CD4-positive, alpha-beta memory T cell (primary cell): ENCODE measurements at regions not wholly inside any gene's neighbourhood (a gene's known extent, or its start where the extent isn't known, plus 50 kb on each side); places are given as distances from the start of the nearest gene placed in this dataset.

Source experiments
- CTCF ChIA-PET: fragments of 350-600 bp; sonication (Branson Sonifier 250); formaldehyde crosslinking; loops from one replicate; lab custom pipeline; 2021; ENCODE audit warnings: inconsistent platforms; ENCODE audit not compliant: partially characterized antibody; lab: Charles Lee
- POLR2A ChIA-PET: fragments of 350-600 bp; sonication (Branson Sonifier 250); formaldehyde crosslinking; loops from one replicate; lab custom pipeline; 2021; ENCODE audit not compliant: partially characterized antibody; lab: Charles Lee
- DNase-seq, 5 donors: peaks; one replicate each; pipeline versions ENCODE4 v3.0.0 to v3.0.0-alpha.2; 2020 to 2022; ENCODE audit warnings: mixed read lengths in 1 of 5
- H3K27ac ChIP-seq: one replicate; pipeline ENCODE4 v1.7.0; 2013; ENCODE audit warnings: low read depth, low read length
- H3K27me3 ChIP-seq: 2 replicates; pipeline ENCODE4 v1.7.0; 2013; ENCODE audit warnings: mild to moderate bottlenecking, low read length, moderate library complexity; ENCODE audit not compliant: insufficient read depth
- H3K36me3 ChIP-seq: 2 replicates; pipeline ENCODE4 v1.7.0; 2013; ENCODE audit warnings: mild to moderate bottlenecking, low read length, moderate library complexity; ENCODE audit not compliant: insufficient read depth
- H3K4me1 ChIP-seq: 2 replicates; pipeline ENCODE4 v1.7.0; 2013; ENCODE audit warnings: mild to moderate bottlenecking, low read length, moderate library complexity; ENCODE audit not compliant: insufficient read depth
- H3K4me3 ChIP-seq, 2 donors: one replicate each; pipeline ENCODE4 v1.7.0; 2013; ENCODE audit warnings: low read length in 2 of 2, mild to moderate bottlenecking in 1 of 2
- H3K9me3 ChIP-seq, 2 donors: one replicate each; pipeline ENCODE4 v1.7.0; 2013; ENCODE audit warnings: low read length in 2 of 2, control low read depth in 1 of 2; ENCODE audit not compliant: control insufficient read depth in 1 of 2
- H3K27ac Mint-ChIP-seq, 7 donors: one replicate each; pipeline ENCODE4 v1.8.0; 2020 to 2021; ENCODE audit warnings: mixed read lengths in 7 of 7, mild to moderate bottlenecking in 6 of 7, inconsistent platforms in 3 of 7, moderate library complexity in 3 of 7
- H3K27me3 Mint-ChIP-seq, 2 donors: one replicate each; pipeline ENCODE4 v1.8.0; 2020 to 2021; ENCODE audit warnings: mixed read lengths in 2 of 2
- H3K36me3 Mint-ChIP-seq, 2 donors: one replicate each; pipeline ENCODE4 v1.8.0; 2020 to 2021; ENCODE audit warnings: mixed read lengths in 2 of 2, inconsistent platforms in 1 of 2, mild to moderate bottlenecking in 1 of 2
- H3K4me1 Mint-ChIP-seq, 4 donors: one replicate each; pipeline ENCODE4 v1.8.0; 2020 to 2021; ENCODE audit warnings: mixed read lengths in 4 of 4, mild to moderate bottlenecking in 1 of 4
- H3K4me3 Mint-ChIP-seq, 8 donors: one replicate each; pipeline ENCODE4 v1.8.0; 2020 to 2021; ENCODE audit warnings: mixed read lengths in 8 of 8, mild to moderate bottlenecking in 7 of 8, moderate library complexity in 6 of 8, inconsistent platforms in 3 of 8
- H3K9me3 Mint-ChIP-seq, 8 donors: one replicate each; pipeline ENCODE4 v1.8.0; 2020 to 2021; ENCODE audit warnings: mixed read lengths in 8 of 8, mild to moderate bottlenecking in 5 of 8, inconsistent platforms in 3 of 8, moderate library complexity in 1 of 8
- intact Hi-C: fragments of 100-400 bp; cut with micrococcal nuclease; formaldehyde crosslinking; loops from one replicate; pipeline ENCODE4 v1.15.1; 2023

DNA sequence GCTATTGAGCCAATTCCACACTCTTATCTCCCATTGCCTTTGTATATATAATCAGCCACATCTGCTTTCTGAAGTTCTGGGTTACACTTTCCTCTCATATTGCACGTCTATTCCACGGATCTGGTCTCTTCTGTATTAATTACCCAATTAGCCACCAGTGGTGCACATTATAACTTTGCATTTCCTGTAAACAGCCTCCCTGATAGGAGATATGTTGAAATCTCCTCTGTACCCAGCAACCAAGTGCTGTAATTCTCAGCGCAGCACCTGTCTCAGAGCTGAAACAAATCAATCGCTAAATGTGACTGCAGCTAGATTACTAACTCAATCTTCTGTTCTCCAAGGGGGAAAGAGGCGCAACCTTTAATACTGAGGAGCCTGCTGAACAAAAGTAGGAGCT, 326.4 kb downstream of the SLITRK2 start:
- ChIA-PET POLR2A (no interaction called here), CTCF (no interaction called here)
- no peak for DNase-seq
- Histone ChIP-seq H3K4me1 (no peaks in the 10 kb centered on the region), H3K27ac (no peak overlapping the region), H3K9me3 (no peaks in the 10 kb centered on the region), H3K36me3 (no peaks in the 10 kb centered on the region), H3K4me3 (no peak overlapping the region), H3K27me3 (no peaks in the 10 kb centered on the region)
- no peaks in the 10 kb centered on the region for H3K27me3 Mint-ChIP-seq
- H3K4me1 Mint-ChIP-seq, result no peaks in the 10 kb centered on the region
- H3K36me3 Mint-ChIP-seq, result no peaks in the 10 kb centered on the region
- H3K27ac Mint-ChIP-seq, result no peak overlapping the region
- H3K9me3 Mint-ChIP-seq, result peaks cover 0 to 4% (median 0%) of the 10 kb centered on the region in 8 donors
- no peak overlapping the region for H3K4me3 Mint-ChIP-seq
- intact Hi-C loops, result no loop called here

DNA sequence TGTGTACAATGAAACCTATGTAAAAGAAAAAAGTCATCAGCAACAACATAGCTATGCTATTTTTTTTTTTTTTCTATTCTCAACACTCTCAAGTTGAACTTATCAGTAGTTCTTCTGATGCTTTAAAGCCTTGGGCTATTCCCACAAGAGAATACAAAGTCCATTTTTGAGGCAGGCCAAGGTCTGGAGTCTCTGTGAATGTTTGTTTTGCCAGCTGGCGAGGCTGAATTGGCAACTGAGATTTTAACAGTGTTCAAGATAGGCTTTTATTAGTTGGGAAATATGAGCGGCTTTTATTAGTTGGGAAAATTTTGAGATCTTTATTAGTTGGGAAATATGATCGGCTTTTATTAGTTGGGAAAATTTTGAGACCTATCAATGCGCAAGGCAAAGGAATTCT, 336.6 kb downstream of the SLITRK2 start:
- Histone ChIP-seq H3K9me3 (no peaks in the 10 kb centered on the region), H3K27ac (no peak overlapping the region), H3K4me1 (no peaks in the 10 kb centered on the region), H3K4me3 (no peak overlapping the region), H3K27me3 (no peaks in the 10 kb centered on the region), H3K36me3 (no peaks in the 10 kb centered on the region)
- DNase-seq, result no peak
- H3K36me3 Mint-ChIP-seq, result no peaks in the 10 kb centered on the region
- no peak overlapping the region for H3K27ac Mint-ChIP-seq
- ChIA-PET CTCF (no interaction called here), POLR2A (no interaction called here)
- no peaks in the 10 kb centered on the region for H3K27me3 Mint-ChIP-seq
- no peaks in the 10 kb centered on the region for H3K4me1 Mint-ChIP-seq
- no peak overlapping the region for H3K4me3 Mint-ChIP-seq
- intact Hi-C loops, result no loop called here
- H3K9me3 Mint-ChIP-seq, result peaks cover 0 to 2% (median 0%) of the 10 kb centered on the region in 8 donors

DNA sequence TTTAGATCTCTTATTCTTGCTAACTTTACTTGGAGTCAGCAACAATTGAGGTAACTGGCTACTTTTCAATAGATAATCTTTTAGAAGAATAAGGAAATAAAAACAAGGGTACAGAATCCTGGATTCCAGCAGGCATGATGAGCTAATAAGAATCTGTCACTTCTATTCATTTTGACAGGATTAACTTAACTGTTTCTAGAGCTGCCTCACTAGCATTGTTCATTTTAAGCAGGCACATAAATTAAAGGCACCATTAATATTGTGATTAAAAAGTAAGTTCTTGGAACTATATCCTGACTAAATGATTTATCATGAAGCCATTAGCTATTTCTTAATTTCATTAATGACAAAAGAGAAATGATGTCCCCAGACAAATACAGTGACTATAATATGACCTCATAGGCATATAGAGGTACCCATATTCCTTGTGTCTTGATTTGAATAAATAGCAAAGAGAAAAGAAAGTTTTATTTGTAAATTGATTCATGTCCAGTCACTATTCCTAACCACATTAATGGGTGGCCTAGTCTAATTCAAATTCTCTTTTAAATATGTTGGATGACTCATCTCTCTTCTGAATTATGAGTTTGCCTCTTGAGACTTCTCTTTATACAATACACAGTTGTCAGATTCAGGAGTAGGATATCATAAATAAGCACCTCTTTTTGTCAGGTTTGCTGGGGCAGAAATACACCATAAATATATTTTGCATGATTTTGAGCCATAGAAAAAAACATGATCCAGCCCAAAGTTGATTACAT, 343.0 kb downstream of the SLITRK2 start:
- DNase-seq, result no peak
- POLR2A ChIA-PET, result no interaction called here
- H3K4me3 ChIP-seq, result no peak overlapping the region
- no peaks in the 10 kb centered on the region for H3K9me3 ChIP-seq
- H3K27ac ChIP-seq, result no peak overlapping the region
- no peaks in the 10 kb centered on the region for H3K36me3 ChIP-seq
- Mint-ChIP-seq H3K27me3 (no peaks in the 10 kb centered on the region), H3K9me3 (peaks cover 0 to 6% (median 0%) of the 10 kb centered on the region in 8 donors), H3K36me3 (no peaks in the 10 kb centered on the region), H3K4me1 (no peaks in the 10 kb centered on the region), H3K4me3 (no peak overlapping the region), H3K27ac (no peak overlapping the region)
- CTCF ChIA-PET, result no interaction called here
- H3K27me3 ChIP-seq, result no peaks in the 10 kb centered on the region
- H3K4me1 ChIP-seq, result no peaks in the 10 kb centered on the region
- intact Hi-C loops, result no loop called here

DNA sequence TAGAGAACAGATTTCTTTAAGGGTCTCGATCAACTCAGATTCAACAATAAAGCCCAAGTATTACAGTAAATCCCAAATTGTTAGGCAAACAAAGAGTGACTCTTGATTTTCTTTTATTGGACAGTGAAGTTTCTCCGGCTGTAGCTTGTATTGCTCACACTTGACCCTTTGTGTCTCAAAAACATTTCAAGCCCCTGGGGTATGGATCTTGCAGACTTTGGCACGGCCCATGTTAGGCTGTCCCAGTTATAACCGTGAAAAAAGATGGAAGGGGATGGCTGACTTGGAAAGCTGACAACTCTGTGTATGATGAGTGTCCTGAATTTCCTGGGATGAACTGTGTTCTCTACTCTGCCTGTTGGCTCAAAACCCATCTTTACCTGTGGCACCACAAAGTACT, 356.1 kb downstream of the SLITRK2 start:
- H3K27me3 ChIP-seq, result no peaks in the 10 kb centered on the region
- Mint-ChIP-seq H3K4me1 (no peaks in the 10 kb centered on the region), H3K27me3 (no peaks in the 10 kb centered on the region), H3K4me3 (no peak overlapping the region), H3K36me3 (no peaks in the 10 kb centered on the region), H3K27ac (no peak overlapping the region), H3K9me3 (peaks cover 0 to 4% (median 0%) of the 10 kb centered on the region in 8 donors)
- H3K9me3 ChIP-seq, result no peaks in the 10 kb centered on the region
- H3K4me3 ChIP-seq, result no peak overlapping the region
- intact Hi-C loops, result no loop called here
- H3K27ac ChIP-seq, result no peak overlapping the region
- H3K36me3 ChIP-seq, result no peaks in the 10 kb centered on the region
- CTCF ChIA-PET, result no interaction called here
- H3K4me1 ChIP-seq, result no peaks in the 10 kb centered on the region
- no peak for DNase-seq
- POLR2A ChIA-PET, result no interaction called here

DNA sequence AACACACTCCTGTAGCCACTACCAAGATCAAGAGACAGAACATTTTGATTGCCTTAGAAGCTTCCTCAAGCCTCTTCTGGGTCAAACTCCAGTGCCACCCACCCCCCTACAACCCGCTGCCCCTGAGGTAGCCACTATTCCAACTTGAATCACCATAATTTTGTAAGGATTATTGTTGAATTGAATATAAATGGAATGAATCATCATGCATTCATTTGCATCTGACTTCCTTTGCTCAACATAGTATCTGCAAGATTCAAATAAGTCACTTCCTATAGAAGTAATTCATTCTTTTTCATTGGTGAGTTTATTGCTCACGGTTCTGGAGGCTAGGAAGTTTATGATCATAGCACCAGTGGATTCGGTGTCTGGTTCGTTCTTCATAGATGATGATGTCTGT, 364.2 kb downstream of the SLITRK2 start:
- Mint-ChIP-seq H3K27me3 (no peaks in the 10 kb centered on the region), H3K36me3 (no peaks in the 10 kb centered on the region), H3K4me3 (no peak overlapping the region), H3K4me1 (no peaks in the 10 kb centered on the region), H3K27ac (no peak overlapping the region), H3K9me3 (peaks cover 0 to 3% (median 1%) of the 10 kb centered on the region in 8 donors)
- DNase-seq, result no peak
- ChIA-PET CTCF (no interaction called here), POLR2A (no interaction called here)
- no peak overlapping the region for H3K4me3 ChIP-seq
- H3K9me3 ChIP-seq, result no peaks in the 10 kb centered on the region
- H3K4me1 ChIP-seq, result no peaks in the 10 kb centered on the region
- H3K27ac ChIP-seq, result no peak overlapping the region
- no peaks in the 10 kb centered on the region for H3K36me3 ChIP-seq
- intact Hi-C loops, result no loop called here
- no peaks in the 10 kb centered on the region for H3K27me3 ChIP-seq

DNA sequence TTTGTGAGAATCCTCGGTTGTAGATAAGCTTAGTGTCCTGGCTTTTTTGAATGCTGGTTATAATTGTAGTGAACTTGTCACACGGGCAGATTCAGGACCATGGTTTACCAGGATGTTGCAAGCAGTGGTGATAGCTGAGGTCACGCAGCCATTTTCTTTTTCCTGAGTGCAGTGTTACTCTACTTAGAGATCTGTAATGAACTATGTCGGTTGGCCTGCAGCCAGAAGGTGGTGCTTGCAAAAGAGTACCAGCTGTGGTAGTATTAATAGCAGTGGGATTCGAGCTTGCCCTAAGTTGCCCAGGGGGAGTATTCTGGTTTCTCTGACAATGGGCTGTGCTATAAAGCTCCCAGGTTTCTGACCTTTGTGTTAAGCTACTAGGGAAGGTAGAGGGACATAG, 368.9 kb downstream of the SLITRK2 start:
- no peaks in the 10 kb centered on the region for H3K9me3 ChIP-seq
- H3K4me1 ChIP-seq, result no peaks in the 10 kb centered on the region
- intact Hi-C loops, result no loop called here
- H3K36me3 Mint-ChIP-seq, result no peaks in the 10 kb centered on the region
- peaks cover 0 to 3% (median under 1%) of the 10 kb centered on the region in 8 donors for H3K9me3 Mint-ChIP-seq
- no peak overlapping the region for H3K27ac ChIP-seq
- no peaks in the 10 kb centered on the region for H3K27me3 Mint-ChIP-seq
- H3K36me3 ChIP-seq, result no peaks in the 10 kb centered on the region
- H3K27me3 ChIP-seq, result no peaks in the 10 kb centered on the region
- no peak overlapping the region for H3K27ac Mint-ChIP-seq
- H3K4me3 Mint-ChIP-seq, result no peak overlapping the region
- ChIA-PET POLR2A (no interaction called here), CTCF (no interaction called here)
- no peaks in the 10 kb centered on the region for H3K4me1 Mint-ChIP-seq
- DNase-seq, result no peak
- H3K4me3 ChIP-seq, result no peak overlapping the region

DNA sequence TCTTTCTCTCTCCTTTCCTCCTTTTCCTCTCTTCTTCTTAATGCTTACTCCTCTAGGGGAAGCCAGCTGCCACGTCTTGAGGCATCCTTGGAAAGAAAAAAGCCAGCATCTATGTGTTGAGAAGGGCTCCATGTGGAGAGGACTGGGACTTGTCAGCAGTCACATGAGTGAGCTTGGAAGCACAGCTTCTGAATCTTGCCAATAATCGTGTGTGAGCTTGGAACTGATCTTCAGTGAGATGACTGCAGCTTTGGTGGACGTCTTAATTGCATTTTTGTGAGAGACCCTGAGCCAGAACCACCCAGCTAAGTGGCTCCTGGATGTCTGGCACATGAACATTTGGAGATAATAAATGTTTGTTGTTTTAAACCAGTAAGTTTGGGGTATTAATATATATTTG, 371.7 kb downstream of the SLITRK2 start:
- H3K4me1 Mint-ChIP-seq, result no peaks in the 10 kb centered on the region
- H3K27me3 Mint-ChIP-seq, result no peaks in the 10 kb centered on the region
- no peak overlapping the region for H3K27ac Mint-ChIP-seq
- Histone ChIP-seq H3K4me3 (no peak overlapping the region), H3K27ac (no peak overlapping the region), H3K36me3 (no peaks in the 10 kb centered on the region), H3K4me1 (no peaks in the 10 kb centered on the region), H3K9me3 (no peaks in the 10 kb centered on the region), H3K27me3 (no peaks in the 10 kb centered on the region)
- H3K4me3 Mint-ChIP-seq, result no peak overlapping the region
- DNase-seq, result no peak
- peaks cover 0 to 3% (median under 1%) of the 10 kb centered on the region in 8 donors for H3K9me3 Mint-ChIP-seq
- ChIA-PET POLR2A (no interaction called here), CTCF (no interaction called here)
- intact Hi-C loops, result no loop called here
- no peaks in the 10 kb centered on the region for H3K36me3 Mint-ChIP-seq
